ENCODE measurements at regions not wholly inside any gene's neighbourhood (a gene's known extent, or its start where the extent isn't known, plus 50 kb on each side); places are given as distances from the start of the nearest gene placed in this dataset.

GRCh38 chr13:57897225-57897624 is 265.7 kb downstream of the PCDH17 start:
- TF ChIP-seq CTCF (IDR thresholded peaks at IDR 0.05), result no peak
- no peak for TF ChIP-seq POLR2A (IDR thresholded peaks at IDR 0.05)

All from sigmoid colon (tissue), 3 donors.